Mesendoderm (in vitro differentiated cells): ENCODE measurements at regions not wholly inside any gene's neighbourhood (a gene's known extent, or its start where the extent isn't known, plus 50 kb on each side); places are given as distances from the start of the nearest gene placed in this dataset.

Experiments
- DNase-seq: peaks from one replicate; pipeline ENCODE4 v3.0.0; 2013
- H2AK5ac ChIP-seq: 2 replicates; pipeline ENCODE4 v1.6.1; 2013; ENCODE audit warnings: low read length, inconsistent platforms
- H2BK120ac ChIP-seq: 2 replicates; pipeline ENCODE4 v1.6.1; 2013; ENCODE audit warnings: low read depth, mild to moderate bottlenecking, low read length, moderate library complexity, mixed read lengths
- H2BK15ac ChIP-seq: replicated peaks from 2 replicates; pipeline ENCODE4 v1.6.1; 2013; ENCODE audit warnings: low read depth, mild to moderate bottlenecking, moderate library complexity
- H2BK5ac ChIP-seq: 2 replicates; pipeline ENCODE4 v1.6.1; 2013; ENCODE audit warnings: low read length, inconsistent platforms
- H3K18ac ChIP-seq: 2 replicates; pipeline ENCODE4 v1.6.1; 2013; ENCODE audit warnings: mild to moderate bottlenecking, low read length, mixed read lengths
- H3K23ac ChIP-seq: one replicate; pipeline ENCODE4 v1.6.1; 2013; ENCODE audit warnings: low read length
- H3K27ac ChIP-seq: 2 replicates; pipeline ENCODE4 v1.5.1; 2013; ENCODE audit warnings: low read depth, mild to moderate bottlenecking, inconsistent platforms, low read length, moderate library complexity
- H3K27me3 ChIP-seq: 2 replicates; pipeline ENCODE4 v1.6.1; 2013; ENCODE audit warnings: low read length, control low read depth, mild to moderate bottlenecking, inconsistent platforms; ENCODE audit not compliant: insufficient read depth, poor library complexity
- H3K36me3 ChIP-seq: 2 replicates; pipeline ENCODE4 v1.6.1; 2013; ENCODE audit warnings: low read length, inconsistent platforms; ENCODE audit not compliant: control insufficient read depth, insufficient read depth
- H3K4ac ChIP-seq: one replicate; pipeline ENCODE4 v1.6.1; 2013; ENCODE audit warnings: low read depth, mild to moderate bottlenecking, low read length, moderate library complexity
- H3K4me1 ChIP-seq: 2 replicates; pipeline ENCODE4 v1.6.1; 2013; ENCODE audit warnings: low read depth, low read length, inconsistent platforms; ENCODE audit not compliant: control insufficient read depth
- H3K4me2 ChIP-seq: 2 replicates; pipeline ENCODE4 v1.6.1; 2013; ENCODE audit warnings: low read length
- H3K4me3 ChIP-seq: 2 replicates; pipeline ENCODE4 v1.5.1; 2013; ENCODE audit warnings: mild to moderate bottlenecking, low read length
- H3K56ac ChIP-seq: one replicate; pipeline ENCODE4 v1.6.1; 2013; ENCODE audit warnings: low read length
- H3K79me1 ChIP-seq: 2 replicates; pipeline ENCODE4 v1.6.1; 2013; ENCODE audit warnings: low read length, inconsistent platforms
- H3K79me2 ChIP-seq: 2 replicates; pipeline ENCODE4 v1.6.1; 2013; ENCODE audit warnings: mild to moderate bottlenecking, low read length; ENCODE audit not compliant: control insufficient read depth, insufficient read depth
- H3K9ac ChIP-seq: 2 replicates; pipeline ENCODE4 v1.6.1; 2013; ENCODE audit warnings: low read length, inconsistent platforms
- H4K5ac ChIP-seq: one replicate; pipeline ENCODE4 v1.6.1; 2013; ENCODE audit warnings: low read length
- H4K8ac ChIP-seq: one replicate; pipeline ENCODE4 v1.6.1; 2013; ENCODE audit warnings: low read depth, mild to moderate bottlenecking, control low read depth, low read length, moderate library complexity
- WGBS: extraction: QIAGEN DNeasy Blood & Tissue Kit; methylation state at CpG from one replicate; pipeline ENCODE4 v1.1.7; 2013; ENCODE audit warnings: low lambda C conversion rate, missing lambda C conversion rate; ENCODE audit not compliant: insufficient coverage; ENCODE audit errors: extremely low coverage; 5-methylcytosine and 5-hydroxymethylcytosine counted together

GRCh38 chr5:152990217-152990616 lies 500.3 kb upstream of the GRIA1 start:
- Histone ChIP-seq H2BK120ac (no peak overlapping the region), H3K36me3 (no peaks in the 10 kb centered on the region), H3K9ac (no peak overlapping the region), H2AK5ac (no peak overlapping the region), H3K4me3 (no peak overlapping the region), H3K4me2 (no peak overlapping the region), H3K18ac (no peak overlapping the region), H4K5ac (no peak overlapping the region), H3K27ac (no peak overlapping the region), H3K23ac (no peak overlapping the region), H3K79me2 (no peaks in the 10 kb centered on the region), H4K8ac (no peak overlapping the region), H2BK5ac (no peak overlapping the region), H3K56ac (no peak overlapping the region), H3K4me1 (no peaks in the 10 kb centered on the region), H3K79me1 (no peaks in the 10 kb centered on the region), H3K4ac (no peak overlapping the region), H2BK15ac (no peak overlapping the region), H3K27me3 (no peaks in the 10 kb centered on the region)
- no peak for DNase-seq
- WGBS: no CpG with 5 or more reads among the region's 2 CpGs

- Histone ChIP-seq H3K36me3 (no peaks in the 10 kb centered on the region), H2AK5ac (no peak overlapping the region), H2BK120ac (no peak overlapping the region), H4K8ac (no peak overlapping the region), H3K56ac (no peak overlapping the region), H3K27ac (no peak overlapping the region), H3K4ac (no peak overlapping the region), H3K4me2 (no peak overlapping the region), H3K79me1 (no peaks in the 10 kb centered on the region), H3K23ac (no peak overlapping the region), H3K79me2 (no peaks in the 10 kb centered on the region), H3K4me3 (no peak overlapping the region), H2BK5ac (no peak overlapping the region), H2BK15ac (no peak overlapping the region), H4K5ac (no peak overlapping the region), H3K18ac (no peak overlapping the region), H3K27me3 (no peaks in the 10 kb centered on the region), H3K4me1 (no peaks in the 10 kb centered on the region), H3K9ac (no peak overlapping the region)
- no CpG with 5 or more reads among the region's 2 CpGs for WGBS
- DNase-seq: no peak
Observed at GRCh38 chr5:152990649-152991048, 499.8 kb upstream of the GRIA1 start.

- Histone ChIP-seq H2BK5ac (no peak overlapping the region), H3K4me3 (no peak overlapping the region), H3K79me2 (no peaks in the 10 kb centered on the region), H2AK5ac (no peak overlapping the region), H2BK120ac (no peak overlapping the region), H4K5ac (no peak overlapping the region), H3K4me2 (no peak overlapping the region), H3K9ac (no peak overlapping the region), H2BK15ac (no peak overlapping the region), H3K56ac (no peak overlapping the region), H3K27me3 (no peaks in the 10 kb centered on the region), H3K4ac (no peak overlapping the region), H3K23ac (no peak overlapping the region), H4K8ac (no peak overlapping the region), H3K18ac (no peak overlapping the region), H3K79me1 (no peaks in the 10 kb centered on the region), H3K36me3 (no peaks in the 10 kb centered on the region), H3K27ac (no peak overlapping the region), H3K4me1 (no peaks in the 10 kb centered on the region)
- WGBS: no CpG with 5 or more reads among the region's 5 CpGs
- no peak for DNase-seq
Observed at GRCh38 chr5:152994033-152994680, 496.3 kb upstream of the GRIA1 start.

- H2AK5ac ChIP-seq: no peak overlapping the region
Observed at GRCh38 chr5:152995214-152995725, 495.2 kb upstream of the GRIA1 start.

GRCh38 chr5:153005711-153006110 lies 484.8 kb upstream of the GRIA1 start:
- no peak overlapping the region for H3K23ac ChIP-seq
- H3K27ac ChIP-seq: no peak overlapping the region
- H4K5ac ChIP-seq: no peak overlapping the region
- no peak overlapping the region for H2AK5ac ChIP-seq
- H2BK15ac ChIP-seq: no peak overlapping the region
- H2BK120ac ChIP-seq: no peak overlapping the region
- H4K8ac ChIP-seq: no peak overlapping the region
- no peak overlapping the region for H3K4me2 ChIP-seq
- no peak for DNase-seq
- WGBS: 100% methylated on average over 2 of the region's 2 CpGs
- no peaks in the 10 kb centered on the region for H3K79me2 ChIP-seq
- H3K36me3 ChIP-seq: no peaks in the 10 kb centered on the region
- H3K4me3 ChIP-seq: no peak overlapping the region
- H3K27me3 ChIP-seq: no peaks in the 10 kb centered on the region
- H3K4me1 ChIP-seq: no peaks in the 10 kb centered on the region
- no peak overlapping the region for H3K18ac ChIP-seq
- no peaks in the 10 kb centered on the region for H3K79me1 ChIP-seq
- no peak overlapping the region for H2BK5ac ChIP-seq
- H3K56ac ChIP-seq: no peak overlapping the region
- H3K4ac ChIP-seq: no peak overlapping the region
- no peak overlapping the region for H3K9ac ChIP-seq

More at GRCh38 chr5:152995214-152995725, 495.2 kb upstream of the GRIA1 start:
- Histone ChIP-seq H3K27me3 (no peaks in the 10 kb centered on the region), H3K79me2 (no peaks in the 10 kb centered on the region), H3K79me1 (no peaks in the 10 kb centered on the region), H3K27ac (no peak overlapping the region), H4K8ac (no peak overlapping the region), H3K18ac (no peak overlapping the region), H3K4ac (no peak overlapping the region), H3K4me2 (no peak overlapping the region), H3K23ac (no peak overlapping the region), H2BK5ac (no peak overlapping the region), H3K9ac (no peak overlapping the region), H3K4me3 (no peak overlapping the region), H3K56ac (no peak overlapping the region), H2BK120ac (no peak overlapping the region), H3K4me1 (no peaks in the 10 kb centered on the region), H3K36me3 (no peaks in the 10 kb centered on the region), H2BK15ac (no peak overlapping the region), H4K5ac (no peak overlapping the region)
- WGBS: no CpG with 5 or more reads among the region's 1 CpG
- DNase-seq: no peak

GRCh38 chr5:153006681-153007080 lies 483.8 kb upstream of the GRIA1 start:
- Histone ChIP-seq H3K23ac (no peak overlapping the region), H3K4me1 (no peaks in the 10 kb centered on the region), H3K4ac (no peak overlapping the region), H3K56ac (no peak overlapping the region), H2BK15ac (no peak overlapping the region), H2AK5ac (no peak overlapping the region), H4K8ac (no peak overlapping the region), H3K4me2 (no peak overlapping the region), H4K5ac (no peak overlapping the region), H3K36me3 (no peaks in the 10 kb centered on the region), H3K27me3 (no peaks in the 10 kb centered on the region), H3K27ac (no peak overlapping the region), H3K79me2 (no peaks in the 10 kb centered on the region), H3K18ac (no peak overlapping the region), H3K79me1 (no peaks in the 10 kb centered on the region), H3K4me3 (no peak overlapping the region), H2BK5ac (no peak overlapping the region), H2BK120ac (no peak overlapping the region), H3K9ac (no peak overlapping the region)
- no CpG with 5 or more reads among the region's 3 CpGs for WGBS
- no peak for DNase-seq
